GM21367 (cell line): ENCODE measurements at regions not wholly inside any gene's neighbourhood (a gene's known extent, or its start where the extent isn't known, plus 50 kb on each side); places are given as distances from the start of the nearest gene placed in this dataset.

Source experiments
- ATAC-seq: cut with Tn5 transposase; IDR thresholded peaks from one replicate; pipeline ENCODE4 v1.9.1; 2021; ENCODE audit not compliant: unreplicated experiment

GRCh38 chr4:133775881-133776280 is 425.7 kb downstream of the PABPC4L start:
- ATAC-seq: no peak

GRCh38 chr4:133775469-133775868 is 426.1 kb downstream of the PABPC4L start:
- ATAC-seq: no peak

- no peak for ATAC-seq
Observed at GRCh38 chr4:133759428-133759827, 442.2 kb downstream of the PABPC4L start.

GRCh38 chr4:133741766-133742165 is 459.8 kb downstream of the PABPC4L start:
- no peak for ATAC-seq

- ATAC-seq: no peak
Observed at GRCh38 chr4:133720001-133720400, 481.6 kb downstream of the PABPC4L start.

- no peak for ATAC-seq
Observed at GRCh38 chr4:133719098-133719497, 482.5 kb downstream of the PABPC4L start.

GRCh38 chr4:133714211-133714610 is 487.4 kb downstream of the PABPC4L start:
- no peak for ATAC-seq

- ATAC-seq: no peak
Observed at GRCh38 chr4:133713340-133713739, 488.2 kb downstream of the PABPC4L start.

- ATAC-seq: no peak
Observed at GRCh38 chr4:133711817-133712216, 489.8 kb downstream of the PABPC4L start.

GRCh38 chr4:133694416-133694815 is 507.2 kb downstream of the PABPC4L start:
- ATAC-seq: no peak

GRCh38 chr4:133683967-133684366 is 517.6 kb downstream of the PABPC4L start:
- no peak for ATAC-seq

GRCh38 chr4:133668061-133668851 is 519.2 kb downstream of the PCDH10 start:
- no peak for ATAC-seq

GRCh38 chr4:133647206-133647605 is 498.1 kb downstream of the PCDH10 start:
- ATAC-seq: no peak

- no peak for ATAC-seq
Observed at GRCh38 chr4:133641191-133641590, 492.1 kb downstream of the PCDH10 start.

- ATAC-seq: no peak
Observed at GRCh38 chr4:133638751-133639150, 489.7 kb downstream of the PCDH10 start.

GRCh38 chr4:133637161-133637560 is 488.1 kb downstream of the PCDH10 start:
- no peak for ATAC-seq

- ATAC-seq: no peak
Observed at GRCh38 chr4:133624744-133625143, 475.6 kb downstream of the PCDH10 start.

GRCh38 chr4:133623847-133624246 is 474.8 kb downstream of the PCDH10 start:
- ATAC-seq: no peak

- no peak for ATAC-seq
Observed at GRCh38 chr4:133621628-133622027, 472.5 kb downstream of the PCDH10 start.

GRCh38 chr4:133620555-133620954 is 471.5 kb downstream of the PCDH10 start:
- ATAC-seq: no peak

GRCh38 chr4:133618963-133619362 is 469.9 kb downstream of the PCDH10 start:
- ATAC-seq: no peak

GRCh38 chr4:133600008-133600407 is 450.9 kb downstream of the PCDH10 start:
- ATAC-seq: no peak

GRCh38 chr4:133598779-133599178 is 449.7 kb downstream of the PCDH10 start:
- no peak for ATAC-seq
